ENCODE measurements at regions not wholly inside any gene's neighbourhood (a gene's known extent, or its start where the extent isn't known, plus 50 kb on each side); places are given as distances from the start of the nearest gene placed in this dataset.

GRCh38 chr5:23579566-23579965, 72.2 kb downstream of the PRDM9 start:
- Mint-ChIP-seq H3K27ac (ENCODE audit: unreplicated experiment) (no peak overlapping the region), H3K36me3 (ENCODE audit: unreplicated experiment) (no peaks in the 10 kb centered on the region), H3K27me3 (ENCODE audit: unreplicated experiment) (no peaks in the 10 kb centered on the region), H3K4me1 (ENCODE audit: unreplicated experiment) (no peaks in the 10 kb centered on the region), H3K9me3 (ENCODE audit: unreplicated experiment) (no peaks in the 10 kb centered on the region), H3K4me3 (ENCODE audit: unreplicated experiment) (no peak overlapping the region)
- no peak for DNase-seq (ENCODE audit: extremely low spot score, unreplicated experiment)
- TF ChIP-seq CTCF (IDR thresholded peaks at IDR 0.05): no peak

GRCh38 chr5:23583081-23583480, 75.7 kb downstream of the PRDM9 start:
- Mint-ChIP-seq H3K27me3 (ENCODE audit: unreplicated experiment) (no peaks in the 10 kb centered on the region), H3K36me3 (ENCODE audit: unreplicated experiment) (no peaks in the 10 kb centered on the region), H3K9me3 (ENCODE audit: unreplicated experiment) (no peaks in the 10 kb centered on the region), H3K27ac (ENCODE audit: unreplicated experiment) (no peak overlapping the region), H3K4me3 (ENCODE audit: unreplicated experiment) (no peak overlapping the region), H3K4me1 (ENCODE audit: unreplicated experiment) (no peaks in the 10 kb centered on the region)
- no peak for DNase-seq (ENCODE audit: extremely low spot score, unreplicated experiment)
- TF ChIP-seq CTCF (IDR thresholded peaks at IDR 0.05): no peak

GRCh38 chr5:23588841-23589326, 81.5 kb downstream of the PRDM9 start:
- H3K4me1 Mint-ChIP-seq (ENCODE audit: unreplicated experiment): no peaks in the 10 kb centered on the region
- no peak overlapping the region for H3K4me3 Mint-ChIP-seq (ENCODE audit: unreplicated experiment)
- TF ChIP-seq CTCF (IDR thresholded peaks at IDR 0.05): no peak
- H3K9me3 Mint-ChIP-seq (ENCODE audit: unreplicated experiment): no peaks in the 10 kb centered on the region
- no peaks in the 10 kb centered on the region for H3K27me3 Mint-ChIP-seq (ENCODE audit: unreplicated experiment)
- H3K27ac Mint-ChIP-seq (ENCODE audit: unreplicated experiment): no peak overlapping the region
- H3K36me3 Mint-ChIP-seq (ENCODE audit: unreplicated experiment): no peaks in the 10 kb centered on the region
- DNase-seq (ENCODE audit: extremely low spot score, unreplicated experiment): no peak

- no peak overlapping the region for H3K4me3 Mint-ChIP-seq (ENCODE audit: unreplicated experiment)
- H3K4me1 Mint-ChIP-seq (ENCODE audit: unreplicated experiment): no peaks in the 10 kb centered on the region
- H3K9me3 Mint-ChIP-seq (ENCODE audit: unreplicated experiment): no peaks in the 10 kb centered on the region
- H3K36me3 Mint-ChIP-seq (ENCODE audit: unreplicated experiment): no peaks in the 10 kb centered on the region
- H3K27ac Mint-ChIP-seq (ENCODE audit: unreplicated experiment): no peak overlapping the region
- H3K27me3 Mint-ChIP-seq (ENCODE audit: unreplicated experiment): no peaks in the 10 kb centered on the region
- no peak for DNase-seq (ENCODE audit: extremely low spot score, unreplicated experiment)
- no peak for TF ChIP-seq CTCF (IDR thresholded peaks at IDR 0.05)
Observed at GRCh38 chr5:23591250-23591649, 83.8 kb downstream of the PRDM9 start.

- no peak for TF ChIP-seq CTCF (IDR thresholded peaks at IDR 0.05)
- H3K27me3 Mint-ChIP-seq (ENCODE audit: unreplicated experiment): no peaks in the 10 kb centered on the region
- no peak for DNase-seq (ENCODE audit: extremely low spot score, unreplicated experiment)
- no peaks in the 10 kb centered on the region for H3K36me3 Mint-ChIP-seq (ENCODE audit: unreplicated experiment)
- H3K4me1 Mint-ChIP-seq (ENCODE audit: unreplicated experiment): no peaks in the 10 kb centered on the region
- H3K27ac Mint-ChIP-seq (ENCODE audit: unreplicated experiment): no peak overlapping the region
- H3K4me3 Mint-ChIP-seq (ENCODE audit: unreplicated experiment): no peak overlapping the region
- H3K9me3 Mint-ChIP-seq (ENCODE audit: unreplicated experiment): no peaks in the 10 kb centered on the region
Observed at GRCh38 chr5:23606927-23607326, 99.5 kb downstream of the PRDM9 start.

Measured in osteocyte (in vitro differentiated cells).